Osteoblast (primary cell): ENCODE measurements at regions not wholly inside any gene's neighbourhood (a gene's known extent, or its start where the extent isn't known, plus 50 kb on each side); places are given as distances from the start of the nearest gene placed in this dataset.

Source experiments
- DNase-seq: peaks from one replicate; pipeline ENCODE4 v3.0.0; 2011; ENCODE audit warnings: low spot score, mixed read lengths; ENCODE audit not compliant: insufficient read length; ENCODE audit errors: missing footprints
- H2AFZ ChIP-seq: 2 replicates; pipeline ENCODE4 v1.6.0; 2011; ENCODE audit warnings: mild to moderate bottlenecking, low read length
- H3K27ac ChIP-seq: 2 replicates; pipeline ENCODE4 v1.5.1; 2011; ENCODE audit warnings: mild to moderate bottlenecking, low read depth, low read length, moderate library complexity
- H3K27me3 ChIP-seq: 2 replicates; pipeline ENCODE4 v1.6.0; 2012; ENCODE audit warnings: mild to moderate bottlenecking, control low read depth, inconsistent platforms, low read length, moderate library complexity; ENCODE audit not compliant: insufficient read depth
- H3K36me3 ChIP-seq: 2 replicates; pipeline ENCODE4 v1.5.1; 2011; ENCODE audit warnings: mild to moderate bottlenecking, low read length, control low read depth, moderate library complexity; ENCODE audit not compliant: insufficient read depth
- H3K4me1 ChIP-seq: 2 replicates; pipeline ENCODE4 v1.5.1; 2011; ENCODE audit warnings: mild to moderate bottlenecking, low read length, control low read depth, moderate library complexity; ENCODE audit not compliant: insufficient read depth
- H3K4me2 ChIP-seq: 2 replicates; pipeline ENCODE4 v1.6.0; 2011; ENCODE audit warnings: mild to moderate bottlenecking, low read length; ENCODE audit not compliant: insufficient read depth
- H3K4me3 ChIP-seq: fragments of 200-600 bp; sonication (generic); 3 replicates; pipeline ENCODE4 v1.5.1; 2012; ENCODE audit warnings: mild to moderate bottlenecking, low read length, inconsistent platforms; ENCODE audit not compliant: insufficient read depth
- H3K79me2 ChIP-seq: 2 replicates; pipeline ENCODE4 v1.6.0; 2012; ENCODE audit warnings: mild to moderate bottlenecking, low read length, control low read depth, inconsistent platforms; ENCODE audit not compliant: insufficient read depth
- H3K9me3 ChIP-seq: 2 replicates; pipeline ENCODE4 v1.5.1; 2011; ENCODE audit warnings: low read depth, low read length, control low read depth
- H4K20me1 ChIP-seq: 2 replicates; pipeline ENCODE4 v1.6.0; 2012; ENCODE audit warnings: mild to moderate bottlenecking, low read length, control low read depth; ENCODE audit not compliant: insufficient read depth
- TF ChIP-seq, protein P1 (sequence below): IDR thresholded peaks from 2 replicates; pipeline ENCODE4 v1.5.1; 2011; ENCODE audit warnings: mild to moderate bottlenecking, low read depth, low read length, moderate library complexity; ENCODE audit errors: extremely low read depth

DNA sequence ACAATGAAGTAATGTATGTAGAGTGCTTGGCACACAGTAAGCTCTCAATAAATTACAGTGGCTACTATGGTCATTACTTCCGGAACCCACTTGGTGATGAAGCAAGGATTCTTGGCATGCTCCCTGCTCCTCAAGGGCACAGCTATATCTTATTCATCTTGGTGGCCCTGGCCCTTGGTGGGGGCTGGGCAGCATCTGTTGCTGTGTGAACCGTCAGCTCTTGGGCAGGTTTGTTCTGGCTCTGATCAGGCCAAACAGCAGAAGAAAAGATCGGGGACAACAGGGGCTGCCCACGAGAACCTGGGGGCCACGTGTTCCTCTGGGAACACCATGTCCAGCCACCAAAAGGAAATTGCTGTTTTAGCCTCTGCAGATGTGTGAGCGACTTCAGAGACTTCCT, 136.9 kb upstream of the SYT13 start:
- Histone ChIP-seq H3K36me3 (no peaks in the 10 kb centered on the region), H3K9me3 (no peaks in the 10 kb centered on the region), H2AFZ (no peak overlapping the region), H4K20me1 (no peaks in the 10 kb centered on the region), H3K4me1 (peaks cover 4% of the 10 kb centered on the region), H3K79me2 (no peaks in the 10 kb centered on the region), H3K27ac (no peak overlapping the region), H3K4me3 (no peak overlapping the region), H3K27me3 (peaks cover 12% of the 10 kb centered on the region), H3K4me2 (no peak overlapping the region)
- no peak for DNase-seq
- TF ChIP-seq, protein P1, sequence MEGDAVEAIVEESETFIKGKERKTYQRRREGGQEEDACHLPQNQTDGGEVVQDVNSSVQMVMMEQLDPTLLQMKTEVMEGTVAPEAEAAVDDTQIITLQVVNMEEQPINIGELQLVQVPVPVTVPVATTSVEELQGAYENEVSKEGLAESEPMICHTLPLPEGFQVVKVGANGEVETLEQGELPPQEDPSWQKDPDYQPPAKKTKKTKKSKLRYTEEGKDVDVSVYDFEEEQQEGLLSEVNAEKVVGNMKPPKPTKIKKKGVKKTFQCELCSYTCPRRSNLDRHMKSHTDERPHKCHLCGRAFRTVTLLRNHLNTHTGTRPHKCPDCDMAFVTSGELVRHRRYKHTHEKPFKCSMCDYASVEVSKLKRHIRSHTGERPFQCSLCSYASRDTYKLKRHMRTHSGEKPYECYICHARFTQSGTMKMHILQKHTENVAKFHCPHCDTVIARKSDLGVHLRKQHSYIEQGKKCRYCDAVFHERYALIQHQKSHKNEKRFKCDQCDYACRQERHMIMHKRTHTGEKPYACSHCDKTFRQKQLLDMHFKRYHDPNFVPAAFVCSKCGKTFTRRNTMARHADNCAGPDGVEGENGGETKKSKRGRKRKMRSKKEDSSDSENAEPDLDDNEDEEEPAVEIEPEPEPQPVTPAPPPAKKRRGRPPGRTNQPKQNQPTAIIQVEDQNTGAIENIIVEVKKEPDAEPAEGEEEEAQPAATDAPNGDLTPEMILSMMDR: no peak

DNA sequence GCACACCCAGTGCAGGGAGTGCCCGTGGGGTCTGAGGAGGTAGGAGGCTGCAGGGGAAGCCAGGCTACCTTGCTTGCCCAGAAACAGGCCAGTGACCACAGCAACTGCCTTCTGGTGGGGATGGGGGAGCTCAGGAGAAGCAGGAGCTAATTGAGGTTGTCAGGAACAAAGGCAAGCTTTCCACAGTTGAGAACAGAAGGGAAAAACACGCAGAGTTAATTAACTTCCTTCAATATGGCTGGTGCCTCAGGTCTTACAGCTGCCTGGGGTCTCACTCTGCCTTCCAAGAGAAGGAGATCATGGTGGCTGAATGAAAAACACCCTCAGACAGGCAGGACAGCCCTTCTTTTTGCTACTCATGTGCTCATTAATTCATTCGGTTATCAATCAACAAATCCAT, 127.9 kb upstream of the SYT13 start:
- Histone ChIP-seq H3K4me1 (peaks cover 13% of the 10 kb centered on the region), H4K20me1 (no peaks in the 10 kb centered on the region), H3K27me3 (peaks cover 4% of the 10 kb centered on the region), H2AFZ (no peak overlapping the region), H3K9me3 (no peaks in the 10 kb centered on the region), H3K36me3 (no peaks in the 10 kb centered on the region), H3K4me2 (no peak overlapping the region), H3K27ac (no peak overlapping the region), H3K79me2 (no peaks in the 10 kb centered on the region), H3K4me3 (no peak overlapping the region)
- TF ChIP-seq, protein P1: no peak
- DNase-seq: no peak

DNA sequence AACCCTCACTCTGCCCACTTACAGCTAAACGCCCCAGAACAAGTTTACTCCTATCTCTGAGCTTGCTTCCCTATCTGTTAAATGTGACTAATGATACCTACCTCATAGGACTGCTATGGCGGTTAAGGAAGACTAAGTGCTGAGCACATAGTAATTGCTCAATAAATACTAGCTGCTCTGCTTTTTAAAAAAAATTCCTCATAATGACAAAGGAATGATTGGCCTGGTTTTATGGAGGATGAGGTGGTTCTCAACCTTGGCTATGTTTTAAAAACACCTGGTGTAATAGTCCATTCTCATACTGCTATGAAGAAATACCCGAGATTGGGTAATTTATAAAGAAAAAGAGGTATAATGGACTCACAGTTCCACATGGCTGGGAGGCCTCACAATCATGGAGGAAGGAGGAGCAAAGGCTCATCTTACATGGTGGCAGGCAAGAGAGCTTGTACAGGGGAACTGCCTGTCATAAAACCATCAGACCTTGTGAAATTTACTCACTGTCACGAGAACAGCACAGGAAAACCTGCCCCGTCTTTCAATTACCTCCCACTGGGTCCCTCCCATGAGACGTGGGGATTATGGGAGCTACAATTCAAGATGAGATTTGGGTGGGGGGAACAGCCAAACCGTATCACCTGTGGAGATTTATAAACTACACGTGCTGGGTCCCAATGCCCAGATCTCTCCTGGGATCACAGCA, 127.2 kb upstream of the SYT13 start:
- Histone ChIP-seq H3K36me3 (no peaks in the 10 kb centered on the region), H4K20me1 (no peaks in the 10 kb centered on the region), H3K9me3 (no peaks in the 10 kb centered on the region), H3K27ac (no peak overlapping the region), H2AFZ (no peak overlapping the region), H3K27me3 (peaks cover 4% of the 10 kb centered on the region), H3K4me1 (peaks cover 13% of the 10 kb centered on the region), H3K79me2 (no peaks in the 10 kb centered on the region), H3K4me3 (no peak overlapping the region), H3K4me2 (no peak overlapping the region)
- no peak for DNase-seq
- TF ChIP-seq, protein P1: no peak

DNA sequence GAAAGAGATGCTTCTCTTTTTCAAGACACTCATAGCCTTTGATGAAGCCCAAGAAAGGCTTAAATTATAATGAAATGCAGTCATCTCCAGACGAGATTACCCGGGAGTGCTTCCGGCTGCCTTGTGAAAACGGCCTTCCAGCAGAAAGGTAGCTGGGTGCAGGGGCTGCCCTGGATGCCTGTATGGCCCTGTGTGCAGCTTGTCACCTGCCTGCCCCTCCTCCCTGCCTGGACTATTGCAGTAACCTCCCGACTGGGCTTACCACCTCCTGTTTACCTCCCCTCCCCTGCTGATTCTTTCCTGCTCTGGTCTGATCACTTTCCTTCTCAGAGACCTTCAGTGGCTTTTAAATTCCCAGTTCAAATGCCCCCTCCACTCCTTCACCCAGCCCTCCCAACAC, 126.4 kb upstream of the SYT13 start:
- no peaks in the 10 kb centered on the region for H3K36me3 ChIP-seq
- no peak overlapping the region for H2AFZ ChIP-seq
- H3K4me3 ChIP-seq: no peak overlapping the region
- H3K9me3 ChIP-seq: no peaks in the 10 kb centered on the region
- TF ChIP-seq, protein P1: no peak
- H4K20me1 ChIP-seq: no peaks in the 10 kb centered on the region
- H3K27me3 ChIP-seq: peaks cover 4% of the 10 kb centered on the region
- H3K4me2 ChIP-seq: no peak overlapping the region
- DNase-seq: no peak
- peaks cover 13% of the 10 kb centered on the region for H3K4me1 ChIP-seq
- H3K79me2 ChIP-seq: no peaks in the 10 kb centered on the region
- H3K27ac ChIP-seq: no peak overlapping the region
